ENCODE measurements at regions not wholly inside any gene's neighbourhood (a gene's known extent, or its start where the extent isn't known, plus 50 kb on each side); places are given as distances from the start of the nearest gene placed in this dataset.

DNA sequence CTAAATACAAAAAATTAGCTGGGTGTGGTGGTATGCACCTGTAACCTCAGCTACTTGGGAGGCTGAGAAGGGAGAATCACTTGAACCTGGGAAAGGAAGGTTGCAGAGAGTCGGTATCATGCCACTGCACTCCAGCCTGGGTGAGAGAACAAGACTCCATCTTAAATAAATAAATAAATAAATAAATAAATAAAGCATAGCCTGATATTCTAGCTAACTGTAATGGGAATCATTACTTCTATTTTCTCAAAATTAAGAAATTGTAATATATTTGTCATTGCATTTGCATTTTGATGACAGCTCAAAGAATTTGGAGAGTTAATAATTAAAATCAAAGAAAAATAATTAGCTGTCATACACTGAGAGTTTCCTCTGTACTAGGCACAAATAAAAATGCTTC is 561.1 kb downstream of the EFNB2 start:
- Histone ChIP-seq H3K36me3 (ENCODE audit: control insufficient read depth in 1 of 2, insufficient read depth in 2 of 2, low read length in 1 of 2) (no peaks in the 10 kb centered on the region), H3K4me1 (ENCODE audit: control insufficient read depth in 1 of 2, insufficient read depth in 2 of 2, low read length in 2 of 2) (no peaks in the 10 kb centered on the region), H3K9me3 (ENCODE audit: control insufficient read depth, low read length) (no peaks in the 10 kb centered on the region), H3K27ac (ENCODE audit: low read depth in 1 of 2, low read length in 2 of 2) (no peak overlapping the region), H3K27me3 (ENCODE audit: control insufficient read depth in 1 of 2, insufficient read depth in 2 of 2, low read length in 1 of 2) (no peaks in the 10 kb centered on the region), H3K4me3 (ENCODE audit: low read length in 2 of 2) (no peak overlapping the region)
- ATAC-seq (ENCODE audit: low FRiP score) (no peak), DNase-seq (no peak)
- intact Hi-C loops (cut with DNase I) = no loop called here
- 95 to 96% methylated on average over 1 of the region's 1 CpG for WGBS, 2 donors

GRCh38 chr13:105972811-105973590 is 562.5 kb downstream of the EFNB2 start:
- ATAC-seq (ENCODE audit: low FRiP score) (no peak), DNase-seq (no peak)
- no peak overlapping the region for H3K27ac ChIP-seq (ENCODE audit: low read depth in 1 of 2, low read length in 2 of 2)
- H3K9me3 ChIP-seq (ENCODE audit: control insufficient read depth, low read length) = no peaks in the 10 kb centered on the region
- H3K4me1 ChIP-seq (ENCODE audit: control insufficient read depth in 1 of 2, insufficient read depth in 2 of 2, low read length in 2 of 2) = no peaks in the 10 kb centered on the region
- WGBS, 2 donors = 87 to 89% methylated on average over 14 of the region's 14 CpGs
- intact Hi-C loops (cut with DNase I) = no loop called here
- no peaks in the 10 kb centered on the region for H3K36me3 ChIP-seq (ENCODE audit: control insufficient read depth in 1 of 2, insufficient read depth in 2 of 2, low read length in 1 of 2)
- H3K27me3 ChIP-seq (ENCODE audit: control insufficient read depth in 1 of 2, insufficient read depth in 2 of 2, low read length in 1 of 2) = no peaks in the 10 kb centered on the region
- H3K4me3 ChIP-seq (ENCODE audit: low read length in 2 of 2) = no peak overlapping the region

DNA sequence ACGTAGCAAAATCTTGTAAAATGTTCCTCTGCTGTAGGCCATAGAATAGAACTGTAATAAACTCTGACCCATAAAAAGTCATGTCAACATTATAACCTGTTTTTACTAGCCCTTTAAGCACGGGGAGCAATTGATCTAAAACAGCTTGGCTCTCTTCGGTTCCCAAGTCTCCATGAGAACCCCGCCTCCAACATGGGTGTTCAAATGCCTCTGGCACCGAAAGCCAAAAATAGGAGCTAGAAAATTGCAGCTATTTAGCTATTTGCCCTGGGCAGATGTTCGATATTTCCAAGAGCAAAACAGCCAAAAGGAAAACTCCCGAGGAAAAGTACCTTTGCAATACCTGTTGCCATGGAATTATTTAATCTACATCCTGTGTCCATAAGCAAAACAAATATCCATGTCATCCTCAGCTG is 563.1 kb downstream of the EFNB2 start:
- no peak overlapping the region for H3K4me3 ChIP-seq (ENCODE audit: low read length in 2 of 2)
- 34 to 35% methylated on average over 7 of the region's 7 CpGs for WGBS, 2 donors
- ATAC-seq (ENCODE audit: low FRiP score) (no peak), DNase-seq (no peak)
- no peak overlapping the region for H3K27ac ChIP-seq (ENCODE audit: low read depth in 1 of 2, low read length in 2 of 2)
- H3K36me3 ChIP-seq (ENCODE audit: control insufficient read depth in 1 of 2, insufficient read depth in 2 of 2, low read length in 1 of 2) = no peaks in the 10 kb centered on the region
- H3K9me3 ChIP-seq (ENCODE audit: control insufficient read depth, low read length) = no peaks in the 10 kb centered on the region
- no peaks in the 10 kb centered on the region for H3K4me1 ChIP-seq (ENCODE audit: control insufficient read depth in 1 of 2, insufficient read depth in 2 of 2, low read length in 2 of 2)
- intact Hi-C loops (cut with DNase I) = no loop called here
- no peaks in the 10 kb centered on the region for H3K27me3 ChIP-seq (ENCODE audit: control insufficient read depth in 1 of 2, insufficient read depth in 2 of 2, low read length in 1 of 2)

DNA sequence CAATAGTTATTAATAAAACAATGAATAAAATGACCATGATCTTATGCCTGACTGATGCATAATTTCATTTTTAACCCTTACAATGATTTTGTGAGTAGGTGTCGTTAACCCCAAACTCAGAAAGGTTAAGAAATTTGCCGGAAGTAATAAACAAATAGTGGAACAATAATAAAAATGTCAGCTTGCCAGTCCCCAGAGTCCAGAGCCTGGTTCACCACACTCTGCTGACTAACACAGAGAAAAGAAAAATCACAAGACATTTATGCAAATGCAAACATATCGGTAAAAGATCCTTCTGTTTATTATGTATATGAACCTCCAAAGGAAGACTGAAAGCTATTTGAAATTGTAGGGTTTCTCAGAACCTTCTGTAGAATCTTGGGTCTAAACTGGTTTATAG is 563.7 kb downstream of the EFNB2 start:
- Histone ChIP-seq H3K9me3 (ENCODE audit: control insufficient read depth, low read length) (no peaks in the 10 kb centered on the region), H3K27me3 (ENCODE audit: control insufficient read depth in 1 of 2, insufficient read depth in 2 of 2, low read length in 1 of 2) (no peaks in the 10 kb centered on the region), H3K27ac (ENCODE audit: low read depth in 1 of 2, low read length in 2 of 2) (no peak overlapping the region), H3K4me3 (ENCODE audit: low read length in 2 of 2) (no peak overlapping the region), H3K36me3 (ENCODE audit: control insufficient read depth in 1 of 2, insufficient read depth in 2 of 2, low read length in 1 of 2) (no peaks in the 10 kb centered on the region), H3K4me1 (ENCODE audit: control insufficient read depth in 1 of 2, insufficient read depth in 2 of 2, low read length in 2 of 2) (no peaks in the 10 kb centered on the region)
- DNase-seq = no peak
- WGBS, 2 donors = 74 to 81% methylated on average over 3 of the region's 3 CpGs
- no peak for ATAC-seq (ENCODE audit: low FRiP score)
- intact Hi-C loops (cut with DNase I) = no loop called here

- no peaks in the 10 kb centered on the region for H3K9me3 ChIP-seq (ENCODE audit: control insufficient read depth, low read length)
- no peak overlapping the region for H3K27ac ChIP-seq (ENCODE audit: low read depth in 1 of 2, low read length in 2 of 2)
- no peaks in the 10 kb centered on the region for H3K27me3 ChIP-seq (ENCODE audit: control insufficient read depth in 1 of 2, insufficient read depth in 2 of 2, low read length in 1 of 2)
- intact Hi-C loops (cut with DNase I) = no loop called here
- no peaks in the 10 kb centered on the region for H3K4me1 ChIP-seq (ENCODE audit: control insufficient read depth in 1 of 2, insufficient read depth in 2 of 2, low read length in 2 of 2)
- no peak for ATAC-seq (ENCODE audit: low FRiP score)
- no peaks in the 10 kb centered on the region for H3K36me3 ChIP-seq (ENCODE audit: control insufficient read depth in 1 of 2, insufficient read depth in 2 of 2, low read length in 1 of 2)
- WGBS, 2 donors = 62 to 63% methylated on average over 4 of the region's 4 CpGs
- DNase-seq = no peak
- H3K4me3 ChIP-seq (ENCODE audit: low read length in 2 of 2) = no peak overlapping the region
Measured at GRCh38 chr13:105971312-105971711, 564.1 kb downstream of the EFNB2 start.

DNA sequence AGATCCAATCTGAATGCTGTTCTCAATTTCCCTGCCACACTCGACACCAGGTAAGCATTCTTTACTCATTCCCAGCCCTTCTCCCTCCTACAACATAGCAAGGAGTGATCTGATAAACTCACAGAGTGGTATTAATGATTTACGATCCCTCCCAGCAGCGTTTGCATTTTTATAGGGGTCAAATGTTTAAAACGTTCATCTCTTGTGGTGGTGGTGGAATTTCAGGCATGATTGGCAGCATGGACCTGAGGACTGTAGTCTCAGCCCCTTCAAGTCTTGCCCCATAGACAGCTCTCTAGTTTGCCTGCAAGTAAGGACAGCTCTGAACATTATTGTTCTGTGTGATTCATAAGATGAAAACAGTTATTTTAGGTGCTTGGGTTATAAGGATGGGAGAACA is 565.7 kb downstream of the EFNB2 start:
- Histone ChIP-seq H3K4me1 (ENCODE audit: control insufficient read depth in 1 of 2, insufficient read depth in 2 of 2, low read length in 2 of 2) (no peaks in the 10 kb centered on the region), H3K4me3 (ENCODE audit: low read length in 2 of 2) (no peak overlapping the region), H3K36me3 (ENCODE audit: control insufficient read depth in 1 of 2, insufficient read depth in 2 of 2, low read length in 1 of 2) (no peaks in the 10 kb centered on the region), H3K27me3 (ENCODE audit: control insufficient read depth in 1 of 2, insufficient read depth in 2 of 2, low read length in 1 of 2) (no peaks in the 10 kb centered on the region), H3K27ac (ENCODE audit: low read depth in 1 of 2, low read length in 2 of 2) (no peak overlapping the region), H3K9me3 (ENCODE audit: control insufficient read depth, low read length) (no peaks in the 10 kb centered on the region)
- 57 to 59% methylated on average over 4 of the region's 4 CpGs for WGBS, 2 donors
- intact Hi-C loops (cut with DNase I) = no loop called here
- DNase-seq (no peak), ATAC-seq (ENCODE audit: low FRiP score) (no peak)

DNA sequence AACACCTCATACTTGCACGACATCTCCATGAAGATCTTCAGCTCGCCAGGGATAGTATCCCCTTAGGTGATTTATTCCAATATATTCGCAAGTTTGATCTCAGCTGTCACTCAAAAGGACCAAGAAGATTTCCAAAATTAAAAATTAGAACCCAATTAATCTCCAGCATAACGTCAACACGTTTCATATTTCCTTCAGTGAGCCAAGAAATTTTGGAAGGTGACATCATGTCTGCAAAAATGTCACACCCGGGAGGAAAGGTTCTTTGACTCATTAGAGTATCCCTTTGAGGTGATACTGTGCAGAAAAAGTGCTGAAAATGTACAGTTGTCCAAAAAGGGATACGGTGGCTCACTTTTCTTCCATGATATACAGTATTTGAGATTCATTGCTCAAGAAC is 569.6 kb downstream of the EFNB2 start:
- H3K9me3 ChIP-seq (ENCODE audit: control insufficient read depth, low read length) = no peaks in the 10 kb centered on the region
- no peak overlapping the region for H3K27ac ChIP-seq (ENCODE audit: low read depth in 1 of 2, low read length in 2 of 2)
- intact Hi-C loops (cut with DNase I) = no loop called here
- DNase-seq (no peak), ATAC-seq (ENCODE audit: low FRiP score) (no peak)
- H3K4me3 ChIP-seq (ENCODE audit: low read length in 2 of 2) = no peak overlapping the region
- H3K4me1 ChIP-seq (ENCODE audit: control insufficient read depth in 1 of 2, insufficient read depth in 2 of 2, low read length in 2 of 2) = no peaks in the 10 kb centered on the region
- WGBS, 2 donors = 41 to 48% methylated on average over 7 of the region's 7 CpGs
- H3K36me3 ChIP-seq (ENCODE audit: control insufficient read depth in 1 of 2, insufficient read depth in 2 of 2, low read length in 1 of 2) = no peaks in the 10 kb centered on the region
- H3K27me3 ChIP-seq (ENCODE audit: control insufficient read depth in 1 of 2, insufficient read depth in 2 of 2, low read length in 1 of 2) = no peaks in the 10 kb centered on the region

DNA sequence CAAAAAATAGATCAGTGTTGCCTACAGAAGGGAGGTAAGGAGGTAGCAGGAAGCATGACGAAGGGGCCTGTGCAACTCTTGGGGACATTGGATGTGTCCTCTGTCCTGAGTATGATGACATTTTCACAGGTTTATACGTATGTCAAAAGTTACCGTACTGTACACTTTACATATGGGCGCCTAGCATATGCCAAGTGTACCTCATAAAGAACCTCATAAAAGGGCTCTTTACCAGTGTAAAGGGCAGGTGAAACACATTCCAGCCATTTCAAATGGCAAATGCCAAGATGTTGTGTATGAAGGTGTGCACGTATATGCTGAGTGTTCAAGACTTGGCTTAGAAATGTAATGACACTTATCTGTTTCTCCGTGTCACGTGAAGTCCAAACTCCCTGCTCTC is 573.4 kb downstream of the EFNB2 start:
- no peaks in the 10 kb centered on the region for H3K4me1 ChIP-seq (ENCODE audit: control insufficient read depth in 1 of 2, insufficient read depth in 2 of 2, low read length in 2 of 2)
- no peaks in the 10 kb centered on the region for H3K27me3 ChIP-seq (ENCODE audit: control insufficient read depth in 1 of 2, insufficient read depth in 2 of 2, low read length in 1 of 2)
- H3K36me3 ChIP-seq (ENCODE audit: control insufficient read depth in 1 of 2, insufficient read depth in 2 of 2, low read length in 1 of 2) = no peaks in the 10 kb centered on the region
- no peak overlapping the region for H3K27ac ChIP-seq (ENCODE audit: low read depth in 1 of 2, low read length in 2 of 2)
- DNase-seq (no peak), ATAC-seq (ENCODE audit: low FRiP score) (no peak)
- intact Hi-C loops (cut with DNase I) = no loop called here
- no peaks in the 10 kb centered on the region for H3K9me3 ChIP-seq (ENCODE audit: control insufficient read depth, low read length)
- H3K4me3 ChIP-seq (ENCODE audit: low read length in 2 of 2) = no peak overlapping the region
- 97% methylated on average over 7 of the region's 7 CpGs for WGBS, 2 donors

- Histone ChIP-seq H3K4me3 (ENCODE audit: low read length in 2 of 2) (no peak overlapping the region), H3K4me1 (ENCODE audit: control insufficient read depth in 1 of 2, insufficient read depth in 2 of 2, low read length in 2 of 2) (no peaks in the 10 kb centered on the region), H3K27ac (ENCODE audit: low read depth in 1 of 2, low read length in 2 of 2) (no peak overlapping the region), H3K27me3 (ENCODE audit: control insufficient read depth in 1 of 2, insufficient read depth in 2 of 2, low read length in 1 of 2) (no peaks in the 10 kb centered on the region), H3K9me3 (ENCODE audit: control insufficient read depth, low read length) (no peaks in the 10 kb centered on the region), H3K36me3 (ENCODE audit: control insufficient read depth in 1 of 2, insufficient read depth in 2 of 2, low read length in 1 of 2) (no peaks in the 10 kb centered on the region)
- intact Hi-C loops (cut with DNase I) = no loop called here
- DNase-seq (no peak), ATAC-seq (ENCODE audit: low FRiP score) (no peak)
- WGBS, 2 donors = 92 to 96% methylated on average over 5 of the region's 5 CpGs
Measured at GRCh38 chr13:105961438-105961837, 574.0 kb downstream of the EFNB2 start.

Data from aorta (tissue), 5 donors.